ENCODE measurements at regions not wholly inside any gene's neighbourhood (a gene's known extent, or its start where the extent isn't known, plus 50 kb on each side); places are given as distances from the start of the nearest gene placed in this dataset.

- TF ChIP-seq PAX5 (IDR thresholded peaks at IDR 0.05; ENCODE audit: insufficient read depth, low read length, severe bottlenecking) = no peak
- TF ChIP-seq POU2F2 (IDR thresholded peaks at IDR 0.05; ENCODE audit: low read depth, low read length) = no peak
- no peak for TF ChIP-seq POLR2AphosphoS5 (IDR thresholded peaks at IDR 0.05; ENCODE audit: low read depth, low read length)
- TF ChIP-seq POLR2A (IDR thresholded peaks at IDR 0.05; ENCODE audit: low read depth, low read length) = no peak
- no peak for TF ChIP-seq TAF1 (IDR thresholded peaks at IDR 0.05; ENCODE audit: low read depth, low read length)
Measured at GRCh38 chr10:130889780-130890179, 421.7 kb downstream of the TCERG1L start.
